HG02798 (cell line): ENCODE measurements at regions not wholly inside any gene's neighbourhood (a gene's known extent, or its start where the extent isn't known, plus 50 kb on each side); places are given as distances from the start of the nearest gene placed in this dataset.
A peak's percentile ranks its signal among the peaks of the same experiment; 100 is the strongest.

Experiments used
- ATAC-seq: cut with Tn5 transposase; IDR thresholded peaks from one replicate; pipeline ENCODE4 v1.9.1; 2021; ENCODE audit warnings: mild to moderate bottlenecking; ENCODE audit not compliant: unreplicated experiment, poor library complexity

DNA sequence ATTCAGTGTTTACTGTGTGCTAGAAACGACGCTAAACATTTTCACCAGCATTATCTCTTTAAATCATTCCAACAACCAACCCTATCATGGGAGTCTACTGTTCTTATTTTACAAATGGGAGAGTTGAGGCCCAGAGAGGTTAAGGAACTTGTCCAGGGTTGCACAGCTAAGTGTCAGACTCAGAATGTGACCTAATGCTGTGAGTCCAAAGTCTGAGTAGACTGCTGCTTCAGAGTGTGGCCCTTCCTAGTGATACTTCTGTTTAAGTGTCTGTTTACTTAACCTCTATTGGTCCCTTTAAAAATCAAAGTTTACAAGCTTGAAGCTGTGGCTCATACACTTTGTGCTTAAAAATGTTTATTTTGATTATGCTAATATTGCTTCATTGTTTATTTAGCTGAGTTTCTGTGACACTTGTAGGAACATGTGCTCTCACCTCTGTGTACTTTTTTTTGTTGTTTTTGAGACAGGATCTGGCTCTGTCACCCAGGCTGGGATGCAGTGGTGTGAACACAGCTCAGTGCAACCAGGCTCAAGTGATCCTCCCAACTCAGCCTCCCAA, 84.4 kb upstream of the SYPL1 start:
- ATAC-seq, result no peak

DNA sequence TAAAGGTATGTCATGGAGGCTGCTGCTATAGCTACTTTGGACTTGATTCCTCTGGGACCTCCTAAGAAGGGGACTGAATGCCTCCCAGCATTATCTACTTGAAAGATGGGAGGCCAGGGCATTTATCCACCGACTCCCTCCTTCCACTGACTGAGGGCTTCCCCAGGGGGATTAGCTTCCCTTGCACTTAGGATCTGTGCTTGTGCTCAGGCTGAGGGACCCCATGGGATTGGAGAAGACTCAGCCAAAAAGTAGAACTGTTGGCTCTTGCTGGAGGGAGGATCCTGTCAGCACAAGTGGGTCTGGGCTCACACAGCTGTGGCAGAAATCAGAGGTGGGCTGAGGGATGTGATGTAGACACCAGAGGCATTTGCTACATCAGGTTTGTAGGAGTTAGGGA, 81.5 kb upstream of the SYPL1 start:
- no peak for ATAC-seq

DNA sequence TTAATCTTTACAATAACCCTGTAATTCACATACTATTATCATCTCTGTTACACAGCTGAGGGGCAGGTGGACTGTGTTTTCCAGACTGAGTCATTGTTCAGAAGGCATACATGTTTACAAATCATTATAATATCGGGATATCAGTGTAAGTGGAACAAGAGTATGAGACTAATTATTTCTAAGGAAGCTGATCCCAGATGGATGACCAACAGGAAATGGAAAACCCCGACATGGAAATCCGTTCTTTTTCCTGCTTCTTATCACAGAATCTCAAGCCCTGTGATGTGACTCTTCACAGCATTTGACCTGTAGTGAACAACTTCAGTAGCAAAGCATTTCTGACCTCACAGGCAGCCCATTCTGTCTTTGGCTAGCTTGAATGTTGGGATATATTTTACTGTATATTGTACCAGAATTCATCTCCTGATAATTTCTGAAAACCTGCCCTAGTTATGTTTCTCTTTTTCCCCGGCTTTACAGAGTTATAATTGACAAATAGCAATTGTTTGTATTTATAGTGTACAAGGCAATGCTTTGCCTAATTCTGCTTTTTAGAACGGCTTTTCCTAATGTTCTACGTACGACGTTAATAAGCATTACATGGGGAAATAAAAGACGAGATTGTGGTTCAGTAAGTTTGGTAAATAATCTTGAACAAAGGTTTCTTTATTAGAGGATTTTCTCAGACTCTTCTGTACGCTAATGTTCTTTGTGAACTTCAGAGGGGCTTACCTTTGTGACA, 78.6 kb upstream of the SYPL1 start:
- ATAC-seq, result no peak

DNA sequence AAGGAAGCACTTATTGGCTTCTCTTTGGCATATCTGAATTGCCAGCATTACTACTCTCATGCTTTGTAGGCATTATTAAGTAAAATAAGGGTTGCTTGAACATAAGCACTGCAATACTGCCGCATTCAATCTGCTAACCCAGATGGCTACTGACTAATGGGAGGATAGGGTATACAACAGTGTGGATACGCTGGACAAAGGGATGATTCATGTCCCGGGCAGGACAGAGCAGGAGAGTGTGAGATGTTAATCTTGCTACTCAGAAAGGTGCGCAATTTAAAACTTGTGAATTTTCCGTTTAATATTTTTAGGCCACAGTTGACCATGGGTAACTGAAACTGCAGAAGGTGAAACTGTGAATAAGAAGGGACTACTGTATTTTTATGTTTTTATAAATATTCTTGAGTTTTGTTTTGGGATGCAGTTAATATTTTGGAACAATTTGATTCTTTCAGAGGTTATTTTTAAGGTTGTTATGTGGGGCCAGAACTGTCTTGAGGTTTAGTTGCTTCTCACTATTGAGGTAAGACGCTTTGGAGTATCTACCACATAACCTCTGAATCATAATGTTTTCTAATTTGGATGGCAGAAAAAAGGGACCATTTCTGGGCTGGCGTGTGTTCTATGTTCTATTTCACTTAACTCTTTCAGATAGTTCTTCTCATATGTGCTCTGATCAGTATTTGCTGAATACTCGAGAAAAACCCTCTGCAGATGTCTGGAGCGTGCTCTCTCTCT, 75.7 kb upstream of the SYPL1 start:
- no peak for ATAC-seq

DNA sequence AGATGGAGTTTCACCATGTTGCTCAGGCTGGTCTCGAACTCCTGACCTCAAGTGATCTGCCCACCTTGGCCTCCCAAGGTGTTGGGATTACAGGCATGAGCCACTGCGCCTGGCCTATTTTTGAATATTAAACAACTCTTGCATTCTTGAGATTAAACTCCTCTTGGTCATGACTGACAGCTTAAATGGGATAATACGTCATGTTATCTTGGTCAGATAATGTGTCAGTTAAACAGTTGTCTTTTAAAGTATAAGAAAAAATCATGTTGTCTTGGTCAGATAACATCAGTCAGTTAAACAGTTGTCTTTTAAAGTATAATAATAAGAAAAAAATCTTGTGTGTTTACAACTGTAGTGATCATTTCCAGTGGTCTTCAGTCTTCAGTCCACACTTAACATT, 73.6 kb upstream of the SYPL1 start:
- no peak for ATAC-seq

DNA sequence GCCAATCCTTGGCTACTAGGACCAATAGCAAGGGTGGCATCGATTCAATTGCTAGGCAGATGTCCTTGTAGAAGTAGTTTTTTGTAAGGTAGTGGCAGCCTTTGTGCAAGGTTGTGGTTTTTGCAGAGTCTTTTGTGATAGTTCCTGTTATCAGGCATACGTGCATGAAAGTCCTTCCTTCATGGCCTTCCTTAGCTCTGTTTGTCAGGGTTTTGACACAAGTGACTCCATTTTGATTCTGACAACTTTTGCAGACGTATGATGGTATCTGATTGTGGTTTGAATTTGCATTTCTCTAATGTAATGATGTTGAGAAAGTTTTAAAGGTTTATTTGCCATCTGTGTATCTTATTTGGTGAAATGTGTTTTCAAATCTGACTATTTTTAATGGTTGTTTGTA, 71.8 kb upstream of the SYPL1 start:
- ATAC-seq, result no peak

DNA sequence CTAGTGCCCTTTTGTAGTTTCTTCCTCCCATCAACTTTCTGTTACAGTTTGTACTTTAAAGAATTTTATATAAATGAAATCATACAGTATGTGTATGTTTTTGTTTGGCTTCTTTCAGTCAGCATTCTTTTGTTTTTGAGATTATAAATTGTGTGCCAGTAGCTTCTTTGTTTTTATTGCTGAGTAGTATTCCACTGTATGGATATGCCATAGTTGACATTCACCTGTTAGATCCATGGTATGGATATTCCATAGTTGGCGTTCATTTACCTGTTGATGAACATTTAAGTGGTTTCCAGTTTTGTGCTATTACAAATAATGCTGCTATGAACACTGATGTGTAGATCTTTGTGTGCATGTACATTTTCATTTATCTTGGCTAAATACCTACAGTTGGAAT, 70.8 kb upstream of the SYPL1 start:
- ATAC-seq, result no peak

DNA sequence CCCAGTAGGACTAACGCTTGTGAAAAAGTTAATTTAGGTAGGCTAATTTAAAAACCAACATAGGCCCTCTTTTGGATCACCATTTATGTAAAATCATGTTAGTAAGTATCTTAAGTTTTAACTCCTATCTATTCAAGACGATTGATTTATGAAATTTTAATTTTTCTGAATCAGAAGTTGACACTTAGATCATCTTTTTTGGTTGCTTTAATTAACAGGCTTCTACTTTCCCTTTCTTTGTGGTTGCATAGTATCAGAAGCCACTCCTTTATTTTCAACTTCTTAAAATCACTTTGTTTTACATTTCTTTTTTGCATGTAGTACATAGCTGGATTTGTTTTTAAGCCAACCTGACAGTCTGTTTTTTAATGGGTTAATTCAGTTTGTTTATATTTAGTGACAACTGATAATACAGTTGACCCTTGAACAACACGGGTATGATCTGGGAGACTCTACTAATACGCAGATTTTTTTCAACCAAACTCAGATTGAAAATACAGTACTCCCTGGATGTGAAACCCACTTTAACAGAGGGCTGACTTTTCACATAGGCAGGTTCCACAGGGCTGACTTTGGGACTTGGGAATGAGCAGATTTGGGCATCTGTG, 69.7 kb upstream of the SYPL1 start:
- no peak for ATAC-seq

DNA sequence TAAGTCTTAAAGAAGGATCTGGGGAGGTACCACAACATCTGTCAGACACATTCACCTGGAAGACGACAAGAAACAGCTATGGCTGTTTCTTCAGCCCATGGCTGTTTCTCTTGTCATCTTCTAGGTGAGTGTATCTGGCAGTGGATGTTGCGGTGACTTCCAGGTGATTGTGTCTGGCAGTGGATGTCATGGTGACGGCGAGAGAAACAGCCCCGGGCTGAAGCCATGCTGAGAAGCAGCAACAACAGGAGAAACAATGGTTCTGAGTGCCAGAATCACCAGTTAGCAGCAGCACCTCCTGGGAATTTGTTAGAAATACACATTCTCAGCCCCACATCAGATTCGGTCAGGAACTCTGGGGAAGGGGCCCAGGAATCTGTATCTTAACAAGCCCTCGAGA, 68.6 kb upstream of the SYPL1 start:
- ATAC-seq, result no peak

DNA sequence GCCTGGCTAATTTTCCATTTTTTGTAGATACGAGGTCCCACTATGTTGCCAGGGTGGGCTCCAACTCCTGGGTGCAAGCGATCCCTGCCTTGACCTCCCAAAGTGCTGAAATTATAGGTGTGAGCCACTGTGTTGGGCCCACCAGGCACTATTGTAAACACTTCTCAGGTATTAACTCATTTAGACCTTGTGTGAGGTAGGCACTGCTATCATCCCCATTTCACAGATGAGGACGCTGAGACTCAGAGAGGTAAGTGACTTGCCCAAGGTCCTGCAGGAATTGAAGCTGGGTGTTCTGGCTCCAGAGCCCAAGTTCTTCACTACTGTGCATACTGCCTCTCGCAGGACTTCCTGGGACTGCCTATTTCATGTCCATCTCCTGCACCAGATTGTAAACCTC, 67.1 kb upstream of the SYPL1 start:
- ATAC-seq, result no peak

DNA sequence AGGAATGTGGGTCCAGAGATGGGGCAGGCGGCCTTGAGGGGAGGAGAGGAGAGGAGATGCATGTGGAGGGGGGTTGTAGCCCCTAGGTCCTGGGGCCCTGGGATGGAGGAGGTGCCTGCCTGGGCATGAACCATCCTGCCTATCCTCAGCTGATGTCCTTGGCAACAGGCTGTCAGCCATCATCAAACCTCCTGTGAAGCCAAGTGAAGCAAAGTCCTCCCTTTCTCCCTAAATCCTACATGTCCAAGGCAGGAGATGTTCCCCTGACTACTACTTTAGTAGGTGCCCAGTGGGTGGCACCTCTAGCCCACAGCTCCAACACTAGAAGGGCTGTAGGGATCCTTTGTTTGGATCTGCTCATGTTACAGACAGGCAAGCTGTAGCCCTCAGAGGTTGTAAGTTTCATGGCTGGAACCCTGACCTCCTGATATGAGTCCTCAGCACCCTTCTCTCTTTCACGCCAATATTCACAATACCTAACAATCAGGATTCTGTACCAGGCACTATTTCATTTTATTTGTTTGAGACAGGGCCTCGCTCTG, 66.6 kb upstream of the SYPL1 start:
- ATAC-seq, result no peak

DNA sequence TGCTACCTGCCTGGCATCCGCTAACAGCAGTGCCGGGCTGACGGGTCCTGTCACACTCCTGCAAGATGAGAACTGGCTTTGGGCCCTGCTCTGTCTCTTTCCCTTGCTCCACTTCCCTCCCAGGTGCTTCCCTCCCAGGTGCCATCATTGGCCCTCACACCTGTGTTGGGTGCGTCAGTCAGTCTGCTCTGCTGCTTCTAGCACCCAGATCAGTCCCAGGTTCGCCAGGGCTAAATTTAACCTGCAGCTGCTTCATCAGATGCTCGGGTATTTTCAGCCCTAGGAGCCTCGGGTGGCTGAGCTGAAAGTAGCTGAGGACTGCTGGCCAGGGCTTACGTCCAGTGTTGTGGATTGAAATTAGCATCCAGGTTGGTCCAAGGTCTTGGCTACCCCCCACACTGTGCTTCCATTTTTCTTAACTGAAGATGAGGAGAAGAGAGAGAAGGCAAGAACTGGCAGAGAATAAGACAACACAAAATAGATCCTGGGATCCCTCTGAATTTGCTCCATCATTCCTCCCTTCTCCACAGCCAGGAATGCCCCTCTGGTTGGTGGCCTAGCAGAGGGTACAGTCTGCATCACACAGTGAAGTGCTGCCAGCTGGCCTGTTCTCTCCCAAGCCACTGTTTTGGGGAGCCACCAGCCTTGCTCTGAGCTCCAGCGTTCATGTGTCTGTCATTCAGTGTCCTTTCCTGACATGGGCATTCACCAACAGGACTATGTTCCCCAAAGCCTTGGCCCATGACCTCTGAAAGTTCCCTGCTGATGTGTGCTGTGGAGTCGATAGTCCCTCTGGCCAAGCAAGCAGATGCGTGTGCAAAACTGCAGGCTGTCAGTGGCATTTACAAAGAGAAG, 65.9 kb upstream of the SYPL1 start:
- ATAC-seq, result no peak

DNA sequence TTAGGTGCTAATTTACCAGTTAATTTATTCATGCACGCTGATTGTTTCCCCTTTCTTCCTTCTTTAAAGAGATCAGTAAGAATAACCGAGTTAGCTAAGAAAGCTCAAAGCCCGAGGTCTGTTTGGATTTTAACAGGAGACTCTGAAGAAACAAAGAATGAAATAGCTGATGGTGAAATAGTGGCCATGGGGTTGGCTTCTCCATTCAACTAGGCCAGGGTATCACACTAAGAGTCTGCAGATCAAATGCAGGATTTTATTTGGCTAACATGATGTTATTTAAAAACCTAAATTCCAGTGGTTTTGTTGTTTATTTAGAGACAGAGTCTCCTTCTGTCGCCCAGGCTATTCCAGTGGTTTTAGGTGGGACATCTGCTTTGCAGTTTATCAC, 65.2 kb upstream of the SYPL1 start:
- no peak for ATAC-seq

DNA sequence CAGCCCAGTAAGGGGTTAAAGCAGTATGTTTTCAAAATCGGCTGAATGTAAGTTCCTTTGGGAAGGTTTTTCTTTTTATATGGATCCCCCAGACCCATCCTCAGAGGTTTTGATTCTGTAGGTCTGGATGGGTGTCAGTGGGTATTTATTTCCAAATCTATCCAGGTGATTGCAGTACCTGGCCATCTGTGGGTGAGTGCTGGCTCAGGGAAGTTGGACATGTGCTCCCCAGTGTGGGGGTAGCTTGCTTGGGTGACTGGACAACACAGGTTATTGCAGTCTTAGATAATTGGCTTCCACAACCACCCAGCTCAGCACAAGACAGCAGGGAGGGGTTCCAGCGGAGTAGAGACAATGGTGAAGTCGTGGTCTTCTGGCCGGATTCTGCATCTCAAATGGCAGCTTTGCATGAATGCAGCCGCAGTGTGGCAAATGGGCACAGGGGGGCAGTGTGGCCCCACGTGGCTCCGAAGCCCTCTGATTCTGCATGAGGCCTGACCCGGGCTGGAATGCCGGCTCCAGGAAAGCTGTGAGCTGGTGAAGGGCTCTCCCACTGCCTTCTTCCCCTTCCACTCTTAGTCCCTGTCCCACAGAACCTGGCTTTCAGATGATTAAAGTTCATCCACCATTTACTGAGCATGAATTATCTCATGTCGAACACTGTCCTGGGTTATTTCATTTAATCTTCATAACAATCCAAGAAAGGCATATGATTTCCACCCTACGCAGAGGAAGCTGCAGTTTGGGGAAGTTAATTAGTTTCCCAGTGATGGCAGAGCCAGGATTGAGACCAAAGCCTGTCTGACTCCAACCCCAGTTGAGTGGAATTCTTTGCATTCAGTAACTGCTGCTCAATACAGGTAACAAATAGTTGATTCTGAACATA, 64.5 kb upstream of the SYPL1 start:
- ATAC-seq, result peak; percentile 80

DNA sequence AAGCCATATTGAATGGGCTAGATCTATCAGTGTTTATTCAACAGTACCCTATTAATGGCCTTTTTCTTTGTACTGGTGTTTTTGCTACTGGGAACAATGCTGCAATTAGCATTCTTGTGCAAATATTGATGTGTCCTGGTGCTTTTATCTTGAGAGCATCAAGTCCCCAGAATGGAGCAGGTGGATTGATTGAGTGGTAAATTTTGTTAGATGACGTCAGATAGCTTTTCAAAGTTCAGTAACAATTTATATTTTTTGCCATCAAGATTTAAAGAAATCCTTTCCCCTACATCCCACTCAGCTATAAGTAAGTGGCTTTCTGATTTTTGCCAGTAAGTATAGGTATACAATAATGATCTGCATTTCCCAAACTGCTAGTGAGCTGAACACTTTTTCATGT, 63.4 kb upstream of the SYPL1 start:
- ATAC-seq, result no peak

DNA sequence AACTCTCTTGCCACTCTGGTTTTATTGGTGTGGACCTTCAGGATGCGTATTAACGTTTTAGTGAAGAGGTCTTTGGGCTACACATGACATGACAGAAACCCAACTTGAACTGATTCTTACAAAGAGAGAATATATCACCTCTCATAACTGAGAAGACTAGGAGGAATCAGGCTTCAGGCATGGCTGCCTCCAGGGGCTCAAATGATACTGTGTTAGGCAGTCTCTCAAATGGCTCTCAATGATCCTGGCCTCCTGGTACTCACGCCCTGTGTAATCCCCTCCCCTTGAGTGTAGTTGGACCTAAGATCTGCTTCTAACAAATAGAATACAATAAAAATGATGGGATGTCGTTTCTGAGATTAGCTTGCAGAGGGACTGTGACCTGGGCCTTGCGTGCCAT, 58.5 kb upstream of the SYPL1 start:
- ATAC-seq, result no peak

DNA sequence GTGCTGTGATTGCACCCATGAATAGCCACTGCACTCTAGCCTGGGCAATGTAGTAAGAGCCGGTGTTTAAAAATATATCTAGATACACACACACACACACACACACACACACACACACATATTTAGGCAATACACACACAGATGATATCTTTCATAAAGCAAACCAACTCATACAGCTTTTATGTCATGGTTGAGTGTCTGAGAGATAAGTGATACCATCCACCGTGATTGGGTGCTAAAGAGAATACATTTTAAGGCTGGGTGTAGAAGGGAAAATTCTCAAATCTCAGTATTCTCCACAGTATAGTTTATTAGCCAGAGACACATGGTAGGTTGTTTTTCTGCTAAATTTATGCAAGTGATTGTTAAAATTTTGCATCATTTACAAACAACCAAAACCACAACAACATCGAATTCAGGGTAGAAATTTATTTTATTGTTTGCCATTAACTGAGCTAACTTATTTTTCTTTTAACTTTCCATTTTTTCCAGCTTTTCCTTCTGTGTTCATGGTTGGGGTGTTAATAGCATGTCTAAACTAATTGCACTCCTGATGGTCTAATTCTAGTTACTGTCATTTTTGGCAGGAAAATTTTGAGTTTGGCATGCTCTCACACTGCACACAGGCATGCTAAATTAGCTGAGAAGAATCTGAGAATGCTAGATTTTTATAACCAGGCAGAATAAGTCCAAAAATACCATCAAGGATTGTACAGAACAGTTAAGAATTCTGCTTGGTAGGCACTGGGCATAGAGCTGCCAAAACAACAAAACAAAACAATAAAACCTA, 57.9 kb upstream of the SYPL1 start:
- no peak for ATAC-seq

DNA sequence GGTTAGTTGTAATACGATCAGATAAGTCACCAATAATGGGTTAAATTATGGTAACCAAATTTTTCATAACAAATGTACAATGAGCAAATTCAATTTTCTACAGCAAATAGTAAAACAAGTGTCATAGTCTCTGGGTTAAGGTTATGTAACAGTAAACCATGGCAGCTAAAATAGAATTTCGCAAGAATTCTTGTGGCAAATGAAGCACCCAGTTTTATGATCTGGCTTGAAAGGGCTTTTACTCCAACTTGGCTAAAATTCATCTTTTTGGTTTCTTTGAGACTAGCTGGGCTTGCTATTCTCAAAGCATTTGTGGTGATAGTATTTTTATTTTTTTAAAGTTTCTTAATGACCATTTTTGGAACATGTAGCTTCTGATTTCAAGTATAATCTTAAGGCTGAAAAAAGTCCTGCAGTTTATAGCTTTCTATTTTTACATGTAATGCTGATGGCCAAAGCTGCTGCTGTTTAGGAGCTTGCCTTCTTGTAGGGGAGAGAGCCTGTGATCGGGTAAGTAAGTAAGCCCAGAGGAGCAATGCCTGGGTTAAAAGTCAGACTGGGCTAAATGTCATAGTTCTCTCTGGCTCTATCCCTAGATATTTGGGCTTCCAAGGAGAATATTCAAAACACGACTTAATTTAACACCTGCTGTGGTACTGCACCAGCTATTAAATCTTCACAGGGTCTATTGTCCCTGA, 55.5 kb upstream of the SYPL1 start:
- ATAC-seq, result no peak
